H1 (cell line): ENCODE measurements at regions not wholly inside any gene's neighbourhood (a gene's known extent, or its start where the extent isn't known, plus 50 kb on each side); places are given as distances from the start of the nearest gene placed in this dataset.

Experiments
- JUND ChIP-seq: IDR thresholded peaks from 2 replicates; pipeline ENCODE4 v1.6.1; 2011; ENCODE audit warnings: mild to moderate bottlenecking, improper control_type of control experiment, low read length
- NRF1 ChIP-seq: IDR thresholded peaks from 2 replicates; pipeline ENCODE4 v1.6.1; 2011; ENCODE audit warnings: mild to moderate bottlenecking, low read depth, low read length, improper control_type of control experiment
- TF ChIP-seq, protein P1 (sequence below): fragments of 300-600 bp; sonication (generic); IDR thresholded peaks from 2 replicates; pipeline ENCODE4 v1.7.1; 2012; ENCODE audit warnings: low read length, moderate library complexity, mild to moderate bottlenecking, inconsistent platforms; ENCODE audit not compliant: insufficient replicate concordance

DNA sequence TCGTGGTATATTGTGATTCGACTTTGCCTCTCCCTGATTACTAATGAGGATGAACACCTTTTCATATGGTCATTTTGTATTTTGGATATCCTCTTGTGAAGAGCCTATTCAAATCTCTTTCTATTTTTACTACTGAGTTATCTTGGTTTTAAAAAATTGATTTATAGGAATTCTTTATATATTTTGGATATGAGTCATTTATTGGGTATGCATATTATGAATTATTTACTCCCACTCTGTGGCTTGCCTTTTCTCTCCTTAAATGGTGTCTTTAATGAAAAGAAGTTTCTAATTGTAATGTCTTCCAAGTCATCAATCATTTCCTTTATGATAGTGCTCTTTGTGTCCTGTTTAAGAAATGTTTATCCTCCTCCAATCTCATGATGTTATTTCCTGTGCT is 191.5 kb upstream of the DPH6 start (continued):
- TF ChIP-seq, protein P1, sequence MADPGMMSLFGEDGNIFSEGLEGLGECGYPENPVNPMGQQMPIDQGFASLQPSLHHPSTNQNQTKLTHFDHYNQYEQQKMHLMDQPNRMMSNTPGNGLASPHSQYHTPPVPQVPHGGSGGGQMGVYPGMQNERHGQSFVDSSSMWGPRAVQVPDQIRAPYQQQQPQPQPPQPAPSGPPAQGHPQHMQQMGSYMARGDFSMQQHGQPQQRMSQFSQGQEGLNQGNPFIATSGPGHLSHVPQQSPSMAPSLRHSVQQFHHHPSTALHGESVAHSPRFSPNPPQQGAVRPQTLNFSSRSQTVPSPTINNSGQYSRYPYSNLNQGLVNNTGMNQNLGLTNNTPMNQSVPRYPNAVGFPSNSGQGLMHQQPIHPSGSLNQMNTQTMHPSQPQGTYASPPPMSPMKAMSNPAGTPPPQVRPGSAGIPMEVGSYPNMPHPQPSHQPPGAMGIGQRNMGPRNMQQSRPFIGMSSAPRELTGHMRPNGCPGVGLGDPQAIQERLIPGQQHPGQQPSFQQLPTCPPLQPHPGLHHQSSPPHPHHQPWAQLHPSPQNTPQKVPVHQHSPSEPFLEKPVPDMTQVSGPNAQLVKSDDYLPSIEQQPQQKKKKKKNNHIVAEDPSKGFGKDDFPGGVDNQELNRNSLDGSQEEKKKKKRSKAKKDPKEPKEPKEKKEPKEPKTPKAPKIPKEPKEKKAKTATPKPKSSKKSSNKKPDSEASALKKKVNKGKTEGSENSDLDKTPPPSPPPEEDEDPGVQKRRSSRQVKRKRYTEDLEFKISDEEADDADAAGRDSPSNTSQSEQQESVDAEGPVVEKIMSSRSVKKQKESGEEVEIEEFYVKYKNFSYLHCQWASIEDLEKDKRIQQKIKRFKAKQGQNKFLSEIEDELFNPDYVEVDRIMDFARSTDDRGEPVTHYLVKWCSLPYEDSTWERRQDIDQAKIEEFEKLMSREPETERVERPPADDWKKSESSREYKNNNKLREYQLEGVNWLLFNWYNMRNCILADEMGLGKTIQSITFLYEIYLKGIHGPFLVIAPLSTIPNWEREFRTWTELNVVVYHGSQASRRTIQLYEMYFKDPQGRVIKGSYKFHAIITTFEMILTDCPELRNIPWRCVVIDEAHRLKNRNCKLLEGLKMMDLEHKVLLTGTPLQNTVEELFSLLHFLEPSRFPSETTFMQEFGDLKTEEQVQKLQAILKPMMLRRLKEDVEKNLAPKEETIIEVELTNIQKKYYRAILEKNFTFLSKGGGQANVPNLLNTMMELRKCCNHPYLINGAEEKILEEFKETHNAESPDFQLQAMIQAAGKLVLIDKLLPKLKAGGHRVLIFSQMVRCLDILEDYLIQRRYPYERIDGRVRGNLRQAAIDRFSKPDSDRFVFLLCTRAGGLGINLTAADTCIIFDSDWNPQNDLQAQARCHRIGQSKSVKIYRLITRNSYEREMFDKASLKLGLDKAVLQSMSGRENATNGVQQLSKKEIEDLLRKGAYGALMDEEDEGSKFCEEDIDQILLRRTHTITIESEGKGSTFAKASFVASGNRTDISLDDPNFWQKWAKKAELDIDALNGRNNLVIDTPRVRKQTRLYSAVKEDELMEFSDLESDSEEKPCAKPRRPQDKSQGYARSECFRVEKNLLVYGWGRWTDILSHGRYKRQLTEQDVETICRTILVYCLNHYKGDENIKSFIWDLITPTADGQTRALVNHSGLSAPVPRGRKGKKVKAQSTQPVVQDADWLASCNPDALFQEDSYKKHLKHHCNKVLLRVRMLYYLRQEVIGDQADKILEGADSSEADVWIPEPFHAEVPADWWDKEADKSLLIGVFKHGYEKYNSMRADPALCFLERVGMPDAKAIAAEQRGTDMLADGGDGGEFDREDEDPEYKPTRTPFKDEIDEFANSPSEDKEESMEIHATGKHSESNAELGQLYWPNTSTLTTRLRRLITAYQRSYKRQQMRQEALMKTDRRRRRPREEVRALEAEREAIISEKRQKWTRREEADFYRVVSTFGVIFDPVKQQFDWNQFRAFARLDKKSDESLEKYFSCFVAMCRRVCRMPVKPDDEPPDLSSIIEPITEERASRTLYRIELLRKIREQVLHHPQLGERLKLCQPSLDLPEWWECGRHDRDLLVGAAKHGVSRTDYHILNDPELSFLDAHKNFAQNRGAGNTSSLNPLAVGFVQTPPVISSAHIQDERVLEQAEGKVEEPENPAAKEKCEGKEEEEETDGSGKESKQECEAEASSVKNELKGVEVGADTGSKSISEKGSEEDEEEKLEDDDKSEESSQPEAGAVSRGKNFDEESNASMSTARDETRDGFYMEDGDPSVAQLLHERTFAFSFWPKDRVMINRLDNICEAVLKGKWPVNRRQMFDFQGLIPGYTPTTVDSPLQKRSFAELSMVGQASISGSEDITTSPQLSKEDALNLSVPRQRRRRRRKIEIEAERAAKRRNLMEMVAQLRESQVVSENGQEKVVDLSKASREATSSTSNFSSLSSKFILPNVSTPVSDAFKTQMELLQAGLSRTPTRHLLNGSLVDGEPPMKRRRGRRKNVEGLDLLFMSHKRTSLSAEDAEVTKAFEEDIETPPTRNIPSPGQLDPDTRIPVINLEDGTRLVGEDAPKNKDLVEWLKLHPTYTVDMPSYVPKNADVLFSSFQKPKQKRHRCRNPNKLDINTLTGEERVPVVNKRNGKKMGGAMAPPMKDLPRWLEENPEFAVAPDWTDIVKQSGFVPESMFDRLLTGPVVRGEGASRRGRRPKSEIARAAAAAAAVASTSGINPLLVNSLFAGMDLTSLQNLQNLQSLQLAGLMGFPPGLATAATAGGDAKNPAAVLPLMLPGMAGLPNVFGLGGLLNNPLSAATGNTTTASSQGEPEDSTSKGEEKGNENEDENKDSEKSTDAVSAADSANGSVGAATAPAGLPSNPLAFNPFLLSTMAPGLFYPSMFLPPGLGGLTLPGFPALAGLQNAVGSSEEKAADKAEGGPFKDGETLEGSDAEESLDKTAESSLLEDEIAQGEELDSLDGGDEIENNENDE, result no peak
- no peak for TF ChIP-seq JUND
- TF ChIP-seq NRF1, result no peak
